B cell (primary cell): ENCODE measurements at regions not wholly inside any gene's neighbourhood (a gene's known extent, or its start where the extent isn't known, plus 50 kb on each side); places are given as distances from the start of the nearest gene placed in this dataset.

Source experiments
- ATAC-seq: fragments of 200-7000 bp; cut with Tn5 transposase; one replicate; pipeline ENCODE4 v1.10.0; 2021; ENCODE audit warnings: low read depth, mild to moderate bottlenecking, moderate number of reproducible peaks, moderate library complexity
- CTCF ChIA-PET: fragments of 350-600 bp; sonication (Branson Sonifier 250); formaldehyde crosslinking; loops from one replicate; lab custom pipeline; 2021; ENCODE audit warnings: antibody characterized with exemption, inconsistent platforms; lab: Charles Lee
- POLR2A ChIA-PET: fragments of 350-600 bp; sonication (Branson Sonifier 250); formaldehyde crosslinking; loops from one replicate; lab custom pipeline; 2021; ENCODE audit warnings: antibody characterized with exemption; lab: Charles Lee
- DNase-seq: peaks from one replicate; pipeline ENCODE4 v3.0.0; 2013
- H2AFZ ChIP-seq: 2 replicates; pipeline ENCODE4 v1.6.1; 2012; ENCODE audit warnings: mild to moderate bottlenecking, low read depth, low read length; ENCODE audit not compliant: insufficient read depth, poor library complexity, severe bottlenecking
- H3K27ac ChIP-seq, 2 donors: 1 replicate in 1 of 2; 2 replicates in 1 of 2; pipeline ENCODE4 v1.5.1; 2012 to 2013; ENCODE audit warnings: low read length in 2 of 2, mild to moderate bottlenecking in 2 of 2, moderate library complexity in 1 of 2
- H3K27me3 ChIP-seq, 4 experiments: fragments of 200-600 bp in 1 of 4; sonication (generic) in 1 of 4; replicated peaks in 1 of 4; 1 replicate in 2 of 4; 2 replicates in 2 of 4; pipeline versions ENCODE4 v1.6.1 to v1.7.0; 2013 to 2016; ENCODE audit warnings: low read length in 3 of 4, mild to moderate bottlenecking in 2 of 4, mixed read lengths in 1 of 4, moderate library complexity in 1 of 4; ENCODE audit not compliant: insufficient read depth in 4 of 4, control insufficient read depth in 3 of 4; ENCODE audit errors: control extremely low read depth in 1 of 4
- H3K36me3 ChIP-seq, 2 experiments: replicated peaks in 1 of 2; 1 replicate in 1 of 2; 2 replicates in 1 of 2; pipeline versions ENCODE4 v1.6.1 to v1.7.1; 2013; ENCODE audit warnings: low read length in 1 of 2; ENCODE audit not compliant: insufficient read depth in 2 of 2, control insufficient read depth in 1 of 2; ENCODE audit errors: control extremely low read depth in 1 of 2, extremely low read depth in 1 of 2
- H3K4me1 ChIP-seq, 2 donors: fragments of 200-600 bp in 1 of 2; sonication (generic) in 1 of 2; 1 replicate in 1 of 2; 2 replicates in 1 of 2; pipeline versions ENCODE4 v1.5.1 to v1.6.1; 2013 to 2017; ENCODE audit warnings: low read length in 2 of 2; ENCODE audit not compliant: control insufficient read depth in 2 of 2, insufficient read depth in 2 of 2
- H3K4me2 ChIP-seq: replicated peaks from 2 replicates; pipeline ENCODE3; 2012; ENCODE audit warnings: mild to moderate bottlenecking, low read depth, low read length; ENCODE audit not compliant: poor library complexity, severe bottlenecking
- H3K4me3 ChIP-seq, 5 experiments: fragments of 200-600 bp in 1 of 5; sonication (generic) in 1 of 5; 1 replicate in 3 of 5; 2 replicates in 2 of 5; pipeline versions ENCODE4 v1.5.1 to v1.7.0; 2011 to 2016; ENCODE audit warnings: low read length in 4 of 5, mild to moderate bottlenecking in 4 of 5, low read depth in 2 of 5, control low read depth in 1 of 5, moderate library complexity in 1 of 5; ENCODE audit not compliant: insufficient read depth in 1 of 5; ENCODE audit errors: control extremely low read depth in 1 of 5, extremely low read depth in 1 of 5
- H3K79me2 ChIP-seq: fragments of 200-600 bp; sonication (generic); one replicate; pipeline ENCODE4 v1.6.0; 2016; ENCODE audit warnings: low read length; ENCODE audit not compliant: control insufficient read depth, insufficient read depth
- H3K9ac ChIP-seq: fragments of 200-600 bp; sonication (generic); 2 replicates; pipeline ENCODE4 v1.6.1; 2017; ENCODE audit warnings: mild to moderate bottlenecking, low read length, moderate library complexity
- H3K9me3 ChIP-seq, 3 donors: one replicate each; pipeline versions ENCODE4 v1.6.1 to v1.7.1; 2013; ENCODE audit warnings: low read length in 2 of 3; ENCODE audit not compliant: control insufficient read depth in 2 of 3, insufficient read depth in 1 of 3; ENCODE audit errors: control extremely low read depth in 1 of 3
- H4K20me1 ChIP-seq: 2 replicates; pipeline ENCODE4 v1.6.0; 2012; ENCODE audit warnings: mild to moderate bottlenecking, low read length; ENCODE audit not compliant: insufficient read depth, control insufficient read depth, poor library complexity, severe bottlenecking
- H3K27ac Mint-ChIP-seq: one replicate; pipeline ENCODE4 v1.8.0; 2021; ENCODE audit warnings: mixed read lengths
- H3K27me3 Mint-ChIP-seq: one replicate; pipeline ENCODE4 v1.8.0; 2021; ENCODE audit warnings: mixed read lengths
- H3K4me1 Mint-ChIP-seq: one replicate; pipeline ENCODE4 v1.8.0; 2021; ENCODE audit warnings: mixed read lengths
- H3K4me3 Mint-ChIP-seq: one replicate; pipeline ENCODE4 v1.8.0; 2021; ENCODE audit warnings: mixed read lengths
- H3K9me3 Mint-ChIP-seq: one replicate; pipeline ENCODE4 v1.8.0; 2022; ENCODE audit warnings: mixed read lengths; ENCODE audit not compliant: insufficient read depth
- EZH2 ChIP-seq: IDR thresholded peaks from 2 replicates; pipeline ENCODE4 v1.6.1; 2012; ENCODE audit warnings: borderline replicate concordance, low read depth, mild to moderate bottlenecking, moderate library complexity, low read length; ENCODE audit not compliant: insufficient read depth, poor library complexity, severe bottlenecking
- WGBS: methylation state at CpG from one replicate; pipeline ENCODE4 v1.1.5; 2013; ENCODE audit warnings: missing lambda C conversion rate; ENCODE audit not compliant: insufficient coverage; 5-methylcytosine and 5-hydroxymethylcytosine counted together
- intact Hi-C: fragments of 100-400 bp; cut with micrococcal nuclease; formaldehyde crosslinking; loops from one replicate; pipeline ENCODE4 v1.10.0; 2022
- TF ChIP-seq, protein P1 (sequence below): fragments of 200-600 bp; IDR thresholded peaks from one replicate; pipeline ENCODE4 v1.8.0; 2022; ENCODE audit warnings: antibody characterized with exemption, mild to moderate bottlenecking

DNA sequence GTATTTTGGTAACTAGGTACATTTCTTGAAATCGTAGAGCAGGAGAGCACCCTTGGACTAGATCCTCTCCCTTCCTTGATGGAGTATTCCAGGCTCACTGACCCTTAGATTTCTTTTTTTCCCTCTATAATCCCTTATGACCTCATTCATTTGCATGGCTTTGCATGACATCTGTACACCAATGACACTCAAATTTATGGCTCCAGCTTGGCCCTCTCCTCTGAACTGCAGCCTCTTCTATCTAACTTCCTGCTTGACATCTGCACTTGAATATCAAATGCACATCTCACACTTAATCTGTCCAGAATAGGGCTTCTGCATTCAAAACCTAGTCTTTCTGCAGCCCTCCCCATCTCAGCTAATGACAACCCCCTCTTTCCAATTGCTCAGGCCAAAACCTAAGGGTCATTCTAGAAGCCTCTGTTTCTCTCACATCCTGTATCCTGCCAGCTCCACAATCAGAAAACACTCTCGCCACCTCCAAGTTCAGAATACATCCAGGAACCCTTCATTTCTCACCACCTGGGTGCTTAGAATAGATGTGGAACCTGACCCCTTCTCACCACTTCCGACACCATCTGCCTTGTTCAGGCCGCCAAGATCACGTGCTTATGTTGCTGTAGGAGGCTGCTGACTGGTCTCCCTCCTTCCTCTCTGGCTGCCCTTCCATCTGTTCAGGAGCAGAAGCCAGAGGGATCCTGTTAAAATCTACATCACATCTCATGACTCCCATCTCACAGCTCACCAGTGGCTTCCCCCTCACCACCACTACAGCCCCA lies 138.9 kb upstream of the MTNR1B start:
- H3K4me3 Mint-ChIP-seq, result no peak overlapping the region
- DNase-seq (no peak), ATAC-seq (no peak)
- no peaks in the 10 kb centered on the region for H3K4me1 Mint-ChIP-seq
- Histone ChIP-seq H3K4me2 (no peak overlapping the region), H3K9me3 (no peaks in the 10 kb centered on the region), H3K27me3 (no peaks in the 10 kb centered on the region), H3K36me3 (no peaks in the 10 kb centered on the region), H3K9ac (no peak overlapping the region), H3K4me1 (no peaks in the 10 kb centered on the region), H3K4me3 (no peak overlapping the region), H4K20me1 (no peaks in the 10 kb centered on the region), H3K27ac (no peak overlapping the region), H3K79me2 (no peaks in the 10 kb centered on the region), H2AFZ (no peak overlapping the region)
- no peaks in the 10 kb centered on the region for H3K9me3 Mint-ChIP-seq
- no peak overlapping the region for H3K27ac Mint-ChIP-seq
- H3K27me3 Mint-ChIP-seq, result no peaks in the 10 kb centered on the region
- TF ChIP-seq, protein P1, sequence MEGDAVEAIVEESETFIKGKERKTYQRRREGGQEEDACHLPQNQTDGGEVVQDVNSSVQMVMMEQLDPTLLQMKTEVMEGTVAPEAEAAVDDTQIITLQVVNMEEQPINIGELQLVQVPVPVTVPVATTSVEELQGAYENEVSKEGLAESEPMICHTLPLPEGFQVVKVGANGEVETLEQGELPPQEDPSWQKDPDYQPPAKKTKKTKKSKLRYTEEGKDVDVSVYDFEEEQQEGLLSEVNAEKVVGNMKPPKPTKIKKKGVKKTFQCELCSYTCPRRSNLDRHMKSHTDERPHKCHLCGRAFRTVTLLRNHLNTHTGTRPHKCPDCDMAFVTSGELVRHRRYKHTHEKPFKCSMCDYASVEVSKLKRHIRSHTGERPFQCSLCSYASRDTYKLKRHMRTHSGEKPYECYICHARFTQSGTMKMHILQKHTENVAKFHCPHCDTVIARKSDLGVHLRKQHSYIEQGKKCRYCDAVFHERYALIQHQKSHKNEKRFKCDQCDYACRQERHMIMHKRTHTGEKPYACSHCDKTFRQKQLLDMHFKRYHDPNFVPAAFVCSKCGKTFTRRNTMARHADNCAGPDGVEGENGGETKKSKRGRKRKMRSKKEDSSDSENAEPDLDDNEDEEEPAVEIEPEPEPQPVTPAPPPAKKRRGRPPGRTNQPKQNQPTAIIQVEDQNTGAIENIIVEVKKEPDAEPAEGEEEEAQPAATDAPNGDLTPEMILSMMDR, result no peak
- no peak for TF ChIP-seq EZH2
- intact Hi-C loops, result no loop called here
- ChIA-PET CTCF (no interaction called here), POLR2A (no interaction called here)
- WGBS, result 18% methylated on average over 2 of the region's 5 CpGs

DNA sequence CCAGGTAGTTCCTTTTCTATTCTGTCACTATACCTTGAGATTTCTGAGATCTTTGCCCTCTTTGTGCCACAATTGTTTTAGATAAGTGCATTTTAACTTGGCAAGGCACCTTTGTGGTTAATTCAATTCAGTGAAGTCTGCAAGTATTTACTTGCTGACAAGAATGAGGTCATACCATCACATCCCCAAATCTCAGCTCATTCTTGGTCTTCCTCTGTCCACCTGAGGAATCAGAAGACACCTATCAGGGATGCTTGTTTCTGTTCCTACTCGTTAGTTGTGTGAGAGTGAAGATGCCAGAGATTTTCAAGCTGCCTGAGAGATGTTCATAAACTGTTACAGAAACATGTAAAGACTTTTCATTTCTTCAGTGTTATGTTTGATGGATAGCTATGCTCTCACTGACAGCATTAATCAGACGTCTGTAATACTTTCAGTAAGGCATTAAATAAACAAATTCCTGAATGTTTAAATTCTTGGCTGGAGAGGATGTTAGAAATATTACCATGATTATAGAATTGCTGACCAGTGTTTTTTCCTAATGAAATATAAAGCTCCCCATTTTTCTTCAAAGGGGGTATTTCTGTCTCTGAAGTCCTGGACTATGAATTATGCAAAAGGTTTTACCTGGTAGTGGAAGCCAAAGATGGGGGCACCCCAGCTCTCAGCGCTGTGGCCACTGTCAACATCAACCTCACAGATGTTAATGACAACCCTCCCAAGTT lies 135.0 kb upstream of the MTNR1B start:
- intact Hi-C loops, result no loop called here

More for the DNA sequence above, 135.0 kb upstream of the MTNR1B start:
- Histone ChIP-seq H3K4me3 (no peak overlapping the region), H3K4me1 (no peaks in the 10 kb centered on the region), H2AFZ (no peak overlapping the region), H3K9ac (no peak overlapping the region), H4K20me1 (no peaks in the 10 kb centered on the region), H3K36me3 (no peaks in the 10 kb centered on the region), H3K79me2 (no peaks in the 10 kb centered on the region), H3K27ac (no peak overlapping the region), H3K4me2 (no peak overlapping the region), H3K9me3 (no peaks in the 10 kb centered on the region), H3K27me3 (no peaks in the 10 kb centered on the region)
- H3K27me3 Mint-ChIP-seq, result no peaks in the 10 kb centered on the region
- no peak overlapping the region for H3K27ac Mint-ChIP-seq
- no peak for ATAC-seq
- TF ChIP-seq EZH2, result no peak
- TF ChIP-seq, protein P1, result no peak
- H3K9me3 Mint-ChIP-seq, result no peaks in the 10 kb centered on the region
- no peaks in the 10 kb centered on the region for H3K4me1 Mint-ChIP-seq
- WGBS, result no CpG with 5 or more reads among the region's 3 CpGs
- no peak for DNase-seq
- ChIA-PET CTCF (no interaction called here), POLR2A (no interaction called here)
- H3K4me3 Mint-ChIP-seq, result no peak overlapping the region
